HG02588 (cell line): ENCODE measurements at regions not wholly inside any gene's neighbourhood (a gene's known extent, or its start where the extent isn't known, plus 50 kb on each side); places are given as distances from the start of the nearest gene placed in this dataset.

Experiments used
- ATAC-seq: cut with Tn5 transposase; IDR thresholded peaks from one replicate; pipeline ENCODE4 v1.9.1; 2021; ENCODE audit warnings: mild to moderate bottlenecking, moderate library complexity; ENCODE audit not compliant: unreplicated experiment

GRCh38 chrX:11039926-11040325 is 71.2 kb upstream of the HCCS start:
- no peak for ATAC-seq

GRCh38 chrX:11040405-11040804 is 70.7 kb upstream of the HCCS start:
- ATAC-seq, result no peak

GRCh38 chrX:11040996-11041395 is 70.1 kb upstream of the HCCS start:
- ATAC-seq, result no peak

- no peak for ATAC-seq
Observed at GRCh38 chrX:11050013-11050412, 61.1 kb upstream of the HCCS start.

GRCh38 chrX:11053351-11053750 is 57.8 kb upstream of the HCCS start:
- ATAC-seq, result no peak

- ATAC-seq, result no peak
Observed at GRCh38 chrX:11056322-11057176, 54.6 kb upstream of the HCCS start.

GRCh38 chrX:11059933-11060332 is 51.2 kb upstream of the HCCS start:
- no peak for ATAC-seq
